ENCODE measurements at regions not wholly inside any gene's neighbourhood (a gene's known extent, or its start where the extent isn't known, plus 50 kb on each side); places are given as distances from the start of the nearest gene placed in this dataset.

- Histone ChIP-seq H3K4me3 (ENCODE audit: low read depth in 1 of 3, low read length in 3 of 3) (no peak overlapping the region), H3K4me1 (ENCODE audit: control insufficient read depth in 3 of 3, insufficient read depth in 2 of 3, low read depth in 1 of 3, low read length in 2 of 3) (peaks cover 0 to 52% (median 2%) of the 10 kb centered on the region in 3 donors), H3K27me3 (ENCODE audit: control insufficient read depth in 3 of 3, insufficient read depth in 3 of 3, low read length in 3 of 3) (no peaks in the 10 kb centered on the region), H3K27ac (ENCODE audit: low read depth in 1 of 3, low read length in 2 of 3) (no peak overlapping the region), H3K9me3 (ENCODE audit: control insufficient read depth in 2 of 2, insufficient read depth in 1 of 2, low read depth in 1 of 2, low read length in 1 of 2) (no peaks in the 10 kb centered on the region), H3K36me3 (ENCODE audit: control insufficient read depth in 3 of 3, insufficient read depth in 2 of 3, low read depth in 1 of 3, low read length in 3 of 3) (no peaks in the 10 kb centered on the region)
- 40 to 48% (median 45%) methylated on average over 4 of the region's 4 CpGs for WGBS, 3 donors
- FAIRE-seq, result no peak
- peak in 1 of 2 donors; percentile 45 for DNase-seq
Observed at GRCh38 chr2:41906338-41906725, 141.5 kb upstream of the PKDCC start.

DNA sequence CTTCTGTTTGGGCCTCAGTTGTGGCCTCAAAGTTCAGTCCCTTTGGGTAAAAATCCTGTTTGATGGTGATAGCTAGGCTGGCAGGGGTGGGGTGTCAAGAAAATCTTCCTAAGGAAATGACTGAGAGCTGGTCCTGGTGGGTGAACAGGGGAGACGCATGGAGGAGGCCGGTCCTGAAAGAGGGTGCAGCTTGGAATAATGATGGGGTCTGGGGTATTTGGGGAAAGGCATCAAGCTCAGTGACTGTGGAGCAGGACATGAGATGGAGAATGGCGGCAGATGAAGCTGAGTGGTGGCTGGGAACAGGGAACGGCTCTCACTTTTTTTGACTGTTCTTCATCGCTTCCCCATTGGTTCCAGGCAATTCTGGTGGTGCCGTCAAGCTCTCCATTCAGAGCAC is 140.7 kb upstream of the PKDCC start:
- Histone ChIP-seq H3K9me3 (ENCODE audit: control insufficient read depth in 2 of 2, insufficient read depth in 1 of 2, low read depth in 1 of 2, low read length in 1 of 2) (no peaks in the 10 kb centered on the region), H3K4me1 (ENCODE audit: control insufficient read depth in 3 of 3, insufficient read depth in 2 of 3, low read depth in 1 of 3, low read length in 2 of 3) (peaks cover 0 to 54% (median 2%) of the 10 kb centered on the region in 3 donors), H3K4me3 (ENCODE audit: low read depth in 1 of 3, low read length in 3 of 3) (no peak overlapping the region), H3K27me3 (ENCODE audit: control insufficient read depth in 3 of 3, insufficient read depth in 3 of 3, low read length in 3 of 3) (no peaks in the 10 kb centered on the region), H3K36me3 (ENCODE audit: control insufficient read depth in 3 of 3, insufficient read depth in 2 of 3, low read depth in 1 of 3, low read length in 3 of 3) (no peaks in the 10 kb centered on the region), H3K27ac (ENCODE audit: low read depth in 1 of 3, low read length in 2 of 3) (peak overlapping the region in 1 of 3 donors; percentile 78)
- WGBS, 3 donors, result 89 to 94% (median 92%) methylated on average over 6 of the region's 6 CpGs
- no peak for DNase-seq
- no peak for FAIRE-seq

- no peak overlapping the region for H3K4me3 ChIP-seq (ENCODE audit: low read depth in 1 of 3, low read length in 3 of 3)
- 22 to 54% (median 40%) methylated on average over 4 of the region's 4 CpGs for WGBS, 3 donors
- H3K9me3 ChIP-seq (ENCODE audit: control insufficient read depth in 2 of 2, insufficient read depth in 1 of 2, low read depth in 1 of 2, low read length in 1 of 2), result no peaks in the 10 kb centered on the region
- DNase-seq, result peak; percentile 32 to 83
- H3K4me1 ChIP-seq (ENCODE audit: control insufficient read depth in 3 of 3, insufficient read depth in 2 of 3, low read depth in 1 of 3, low read length in 2 of 3), result peaks cover 0 to 54% (median 2%) of the 10 kb centered on the region in 3 donors
- FAIRE-seq, result no peak
- H3K36me3 ChIP-seq (ENCODE audit: control insufficient read depth in 3 of 3, insufficient read depth in 2 of 3, low read depth in 1 of 3, low read length in 3 of 3), result no peaks in the 10 kb centered on the region
- no peaks in the 10 kb centered on the region for H3K27me3 ChIP-seq (ENCODE audit: control insufficient read depth in 3 of 3, insufficient read depth in 3 of 3, low read length in 3 of 3)
- H3K27ac ChIP-seq (ENCODE audit: low read depth in 1 of 3, low read length in 2 of 3), result peak overlapping the region in 1 of 3 donors; percentile 78
Observed at GRCh38 chr2:41907771-41908207, 140.0 kb upstream of the PKDCC start.

GRCh38 chr2:41908349-41908748 is 139.5 kb upstream of the PKDCC start:
- no peak for FAIRE-seq
- peaks cover 0 to 54% (median 2%) of the 10 kb centered on the region in 3 donors for H3K4me1 ChIP-seq (ENCODE audit: control insufficient read depth in 3 of 3, insufficient read depth in 2 of 3, low read depth in 1 of 3, low read length in 2 of 3)

DNA sequence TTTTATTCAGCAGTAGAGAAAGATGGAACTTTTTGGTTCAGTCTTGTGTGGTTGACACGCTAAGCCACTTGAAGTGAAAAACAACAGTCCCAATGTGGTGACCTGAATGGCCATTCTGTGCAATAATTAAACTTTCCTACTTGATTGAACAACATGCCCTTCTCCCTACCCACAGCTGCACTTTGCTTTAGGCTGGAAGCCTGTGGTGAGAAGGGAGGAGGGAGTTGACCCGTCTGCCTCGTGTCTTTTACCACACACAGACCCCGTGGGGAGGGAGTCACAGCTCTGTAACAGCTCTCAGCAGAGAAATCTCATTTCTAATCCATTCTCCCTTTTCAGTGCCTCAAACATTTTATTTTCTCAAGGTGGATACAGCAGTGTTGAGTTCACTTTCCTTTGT is 138.2 kb upstream of the PKDCC start:
- 39 to 48% (median 43%) methylated on average over 4 of the region's 4 CpGs for WGBS, 3 donors

More at GRCh38 chr2:41908349-41908748, 139.5 kb upstream of the PKDCC start:
- H3K27ac ChIP-seq (ENCODE audit: low read depth in 1 of 3, low read length in 2 of 3), result peak overlapping the region in 1 of 3 donors; percentile 78
- H3K4me3 ChIP-seq (ENCODE audit: low read depth in 1 of 3, low read length in 3 of 3), result no peak overlapping the region
- no peaks in the 10 kb centered on the region for H3K27me3 ChIP-seq (ENCODE audit: control insufficient read depth in 3 of 3, insufficient read depth in 3 of 3, low read length in 3 of 3)
- no peak for DNase-seq
- H3K9me3 ChIP-seq (ENCODE audit: control insufficient read depth in 2 of 2, insufficient read depth in 1 of 2, low read depth in 1 of 2, low read length in 1 of 2), result no peaks in the 10 kb centered on the region
- no peaks in the 10 kb centered on the region for H3K36me3 ChIP-seq (ENCODE audit: control insufficient read depth in 3 of 3, insufficient read depth in 2 of 3, low read depth in 1 of 3, low read length in 3 of 3)

GRCh38 chr2:41910126-41910525 is 137.7 kb upstream of the PKDCC start:
- DNase-seq (no peak), FAIRE-seq (no peak)
- H3K4me1 ChIP-seq (ENCODE audit: control insufficient read depth in 3 of 3, insufficient read depth in 2 of 3, low read depth in 1 of 3, low read length in 2 of 3), result peaks cover 0 to 53% (median 2%) of the 10 kb centered on the region in 3 donors
- H3K27ac ChIP-seq (ENCODE audit: low read depth in 1 of 3, low read length in 2 of 3), result no peak overlapping the region
- WGBS, 3 donors, result 62 to 73% (median 63%) methylated on average over 1 of the region's 1 CpG
- H3K36me3 ChIP-seq (ENCODE audit: control insufficient read depth in 3 of 3, insufficient read depth in 2 of 3, low read depth in 1 of 3, low read length in 3 of 3), result no peaks in the 10 kb centered on the region
- H3K9me3 ChIP-seq (ENCODE audit: control insufficient read depth in 2 of 2, insufficient read depth in 1 of 2, low read depth in 1 of 2, low read length in 1 of 2), result no peaks in the 10 kb centered on the region
- no peak overlapping the region for H3K4me3 ChIP-seq (ENCODE audit: low read depth in 1 of 3, low read length in 3 of 3)
- no peaks in the 10 kb centered on the region for H3K27me3 ChIP-seq (ENCODE audit: control insufficient read depth in 3 of 3, insufficient read depth in 3 of 3, low read length in 3 of 3)

More for the DNA sequence above, 138.2 kb upstream of the PKDCC start:
- DNase-seq (peak in 1 of 2 donors; percentile 59), FAIRE-seq (no peak)
- Histone ChIP-seq H3K27ac (ENCODE audit: low read depth in 1 of 3, low read length in 2 of 3) (peak overlapping the region in 1 of 3 donors; percentile 32), H3K36me3 (ENCODE audit: control insufficient read depth in 3 of 3, insufficient read depth in 2 of 3, low read depth in 1 of 3, low read length in 3 of 3) (no peaks in the 10 kb centered on the region), H3K9me3 (ENCODE audit: control insufficient read depth in 2 of 2, insufficient read depth in 1 of 2, low read depth in 1 of 2, low read length in 1 of 2) (no peaks in the 10 kb centered on the region), H3K4me1 (ENCODE audit: control insufficient read depth in 3 of 3, insufficient read depth in 2 of 3, low read depth in 1 of 3, low read length in 2 of 3) (peaks cover 0 to 54% (median 2%) of the 10 kb centered on the region in 3 donors), H3K4me3 (ENCODE audit: low read depth in 1 of 3, low read length in 3 of 3) (no peak overlapping the region), H3K27me3 (ENCODE audit: control insufficient read depth in 3 of 3, insufficient read depth in 3 of 3, low read length in 3 of 3) (no peaks in the 10 kb centered on the region)

DNA sequence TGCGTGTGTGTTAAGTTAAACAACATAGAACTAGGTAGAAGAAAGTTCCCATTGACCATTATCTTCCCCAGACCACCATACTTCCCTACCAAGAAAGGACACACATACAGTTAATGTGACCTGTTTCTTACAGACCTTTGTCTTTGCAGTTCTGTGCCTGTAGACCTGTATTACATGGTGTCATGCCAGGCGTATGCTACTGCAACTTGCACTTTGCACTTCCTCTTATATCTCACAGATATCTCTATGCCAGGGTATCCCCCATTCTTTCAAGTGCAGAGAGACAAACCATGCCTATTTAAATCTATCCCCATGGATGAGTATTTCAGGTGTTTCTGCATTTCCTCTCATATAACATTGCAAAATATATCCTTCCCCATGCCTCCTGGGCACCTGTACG is 136.8 kb upstream of the PKDCC start:
- peak; percentile 71 to 73 for DNase-seq
- H3K4me3 ChIP-seq (ENCODE audit: low read depth in 1 of 3, low read length in 3 of 3), result no peak overlapping the region
- no peaks in the 10 kb centered on the region for H3K36me3 ChIP-seq (ENCODE audit: control insufficient read depth in 3 of 3, insufficient read depth in 2 of 3, low read depth in 1 of 3, low read length in 3 of 3)
- no peaks in the 10 kb centered on the region for H3K9me3 ChIP-seq (ENCODE audit: control insufficient read depth in 2 of 2, insufficient read depth in 1 of 2, low read depth in 1 of 2, low read length in 1 of 2)
- WGBS, 3 donors, result 29 to 65% (median 48%) methylated on average over 3 of the region's 3 CpGs
- peak overlapping the region in 1 of 3 donors; percentile 6 for H3K27ac ChIP-seq (ENCODE audit: low read depth in 1 of 3, low read length in 2 of 3)
- no peak for FAIRE-seq
- H3K27me3 ChIP-seq (ENCODE audit: control insufficient read depth in 3 of 3, insufficient read depth in 3 of 3, low read length in 3 of 3), result no peaks in the 10 kb centered on the region
- peaks cover 0 to 44% (median 2%) of the 10 kb centered on the region in 3 donors for H3K4me1 ChIP-seq (ENCODE audit: control insufficient read depth in 3 of 3, insufficient read depth in 2 of 3, low read depth in 1 of 3, low read length in 2 of 3)

DNA sequence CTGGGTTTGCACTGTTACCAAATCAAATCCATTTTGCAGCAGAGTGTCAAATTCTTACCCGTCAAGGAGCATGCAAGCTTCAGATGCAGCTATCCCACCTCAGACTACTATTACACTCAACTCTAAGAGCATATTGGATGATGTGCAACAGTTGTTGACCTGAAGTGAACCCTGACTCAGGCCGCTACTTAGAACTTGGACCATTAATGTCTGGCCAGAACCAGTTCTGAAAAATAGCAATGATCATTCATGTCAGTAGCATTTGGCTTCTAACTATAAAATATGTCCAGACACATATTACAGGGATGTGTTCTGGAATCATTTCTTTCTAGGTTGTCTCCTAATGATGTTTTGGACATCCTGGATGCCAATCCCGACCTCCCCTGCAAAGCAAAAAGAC is 135.5 kb upstream of the PKDCC start:
- Histone ChIP-seq H3K9me3 (ENCODE audit: control insufficient read depth in 2 of 2, insufficient read depth in 1 of 2, low read depth in 1 of 2, low read length in 1 of 2) (no peaks in the 10 kb centered on the region), H3K4me3 (ENCODE audit: low read depth in 1 of 3, low read length in 3 of 3) (no peak overlapping the region), H3K4me1 (ENCODE audit: control insufficient read depth in 3 of 3, insufficient read depth in 2 of 3, low read depth in 1 of 3, low read length in 2 of 3) (peaks cover 0 to 32% (median 2%) of the 10 kb centered on the region in 3 donors), H3K27me3 (ENCODE audit: control insufficient read depth in 3 of 3, insufficient read depth in 3 of 3, low read length in 3 of 3) (no peaks in the 10 kb centered on the region), H3K27ac (ENCODE audit: low read depth in 1 of 3, low read length in 2 of 3) (no peak overlapping the region), H3K36me3 (ENCODE audit: control insufficient read depth in 3 of 3, insufficient read depth in 2 of 3, low read depth in 1 of 3, low read length in 3 of 3) (no peaks in the 10 kb centered on the region)
- DNase-seq (no peak), FAIRE-seq (no peak)
- WGBS, 3 donors, result 67 to 91% (median 77%) methylated on average over 3 of the region's 3 CpGs

DNA sequence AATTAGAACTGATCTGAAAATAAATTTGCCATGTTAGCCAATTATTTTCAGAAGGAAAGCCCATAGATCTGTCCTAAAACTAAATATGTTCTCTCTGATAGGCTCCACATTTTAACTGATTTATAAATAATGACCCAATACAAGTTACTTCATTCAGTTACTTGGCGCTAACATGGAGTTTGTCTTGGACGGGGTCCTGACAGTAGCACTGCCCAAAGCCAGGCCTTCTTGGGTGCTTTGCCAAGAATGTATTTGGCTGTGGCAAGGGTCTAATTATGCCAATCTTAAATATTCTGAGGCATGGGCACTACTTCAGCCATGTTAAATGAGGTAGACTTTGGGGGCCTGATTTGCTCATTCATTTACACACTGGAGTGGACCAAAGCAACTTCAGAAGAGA is 135.0 kb upstream of the PKDCC start:
- Histone ChIP-seq H3K27ac (ENCODE audit: low read depth in 1 of 3, low read length in 2 of 3) (no peak overlapping the region), H3K4me1 (ENCODE audit: control insufficient read depth in 3 of 3, insufficient read depth in 2 of 3, low read depth in 1 of 3, low read length in 2 of 3) (peaks cover 0 to 29% (median 2%) of the 10 kb centered on the region in 3 donors), H3K9me3 (ENCODE audit: control insufficient read depth in 2 of 2, insufficient read depth in 1 of 2, low read depth in 1 of 2, low read length in 1 of 2) (no peaks in the 10 kb centered on the region), H3K36me3 (ENCODE audit: control insufficient read depth in 3 of 3, insufficient read depth in 2 of 3, low read depth in 1 of 3, low read length in 3 of 3) (no peaks in the 10 kb centered on the region), H3K27me3 (ENCODE audit: control insufficient read depth in 3 of 3, insufficient read depth in 3 of 3, low read length in 3 of 3) (no peaks in the 10 kb centered on the region), H3K4me3 (ENCODE audit: low read depth in 1 of 3, low read length in 3 of 3) (no peak overlapping the region)
- 75 to 95% (median 83%) methylated on average over 2 of the region's 2 CpGs for WGBS, 3 donors
- DNase-seq (no peak), FAIRE-seq (no peak)
